Transverse colon (tissue), 3 donors: ENCODE measurements at regions not wholly inside any gene's neighbourhood (a gene's known extent, or its start where the extent isn't known, plus 50 kb on each side); places are given as distances from the start of the nearest gene placed in this dataset.

Experiments used
- CTCF ChIP-seq, 5 experiments: fragments of 200-600 bp in 3 of 5; fragments of 450-650 bp in 2 of 5; sonication (generic) in 3 of 5; IDR thresholded peaks; 1 replicate in 2 of 5; 2 replicates in 3 of 5; pipeline ENCODE4 v1.5.1; 2016 to 2017; ENCODE audit warnings: antibody characterized with exemption in 5 of 5, inconsistent platforms in 3 of 5, mild to moderate bottlenecking in 2 of 5, moderate library complexity in 1 of 5
- EP300 ChIP-seq: sonication (generic); formaldehyde crosslinking; IDR thresholded peaks from one replicate; pipeline ENCODE4 v1.6.1; 2017; ENCODE audit warnings: antibody characterized with exemption, low read depth

- TF ChIP-seq CTCF (IDR thresholded peaks at IDR 0.05), result no peak
- TF ChIP-seq EP300, result no peak
Observed at GRCh38 chr20:17870086-17870740, 98.4 kb downstream of the SNX5 start.
